ENCODE measurements at regions not wholly inside any gene's neighbourhood (a gene's known extent, or its start where the extent isn't known, plus 50 kb on each side); places are given as distances from the start of the nearest gene placed in this dataset.

DNA sequence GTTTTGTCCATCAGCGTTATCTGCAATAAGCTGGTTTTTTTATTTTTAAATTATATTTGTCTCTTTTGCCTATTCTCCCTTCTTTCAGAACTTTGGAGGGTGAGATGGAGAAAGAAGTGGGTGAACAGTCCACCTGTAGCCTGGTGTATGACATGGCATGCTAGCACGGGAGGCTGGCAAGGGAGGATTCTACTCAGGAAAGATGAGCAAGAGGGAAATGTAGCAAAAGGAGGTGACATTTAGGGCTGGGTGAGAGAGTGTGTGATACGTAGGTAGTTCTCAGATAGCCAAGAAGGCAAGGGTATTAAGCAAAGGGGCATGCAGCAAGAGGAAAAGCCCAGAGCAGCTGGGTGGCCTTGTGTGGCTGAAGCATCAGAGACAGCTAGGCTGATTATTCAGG, 612.9 kb upstream of the IGFBP3 start:
- no peaks in the 10 kb centered on the region for H3K4me1 Mint-ChIP-seq
- no peak overlapping the region for H3K4me3 Mint-ChIP-seq
- H3K9me3 Mint-ChIP-seq = peaks cover 8% of the 10 kb centered on the region
- no peak overlapping the region for H3K27ac Mint-ChIP-seq
- ATAC-seq = no peak
- no peaks in the 10 kb centered on the region for H3K36me3 Mint-ChIP-seq
- DNase-seq (ENCODE audit: low spot score in 2 of 2) = no peak

DNA sequence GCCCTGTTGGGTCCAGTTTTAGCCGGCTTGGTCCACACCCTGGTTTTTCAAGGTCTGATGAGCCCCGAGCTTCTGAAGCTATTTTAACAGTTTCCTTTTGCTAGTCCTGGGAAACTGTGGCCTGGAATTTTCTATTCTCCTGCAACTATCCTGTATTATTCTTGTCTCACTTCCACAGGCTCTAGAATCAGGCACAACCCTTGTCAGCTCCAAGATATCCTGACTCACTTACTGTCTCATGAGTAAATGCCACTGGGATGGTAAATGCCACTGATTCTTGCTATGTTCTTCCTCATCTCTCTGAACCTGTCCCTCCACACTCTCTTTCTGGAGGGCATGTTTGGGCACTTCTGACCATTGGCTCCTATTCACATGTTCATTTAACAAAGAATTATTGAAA, 611.5 kb upstream of the IGFBP3 start:
- Mint-ChIP-seq H3K4me1 (no peaks in the 10 kb centered on the region), H3K9me3 (peaks cover 8% of the 10 kb centered on the region), H3K4me3 (no peak overlapping the region), H3K27ac (no peak overlapping the region), H3K36me3 (no peaks in the 10 kb centered on the region)
- DNase-seq (ENCODE audit: low spot score in 2 of 2) (no peak), ATAC-seq (no peak)

DNA sequence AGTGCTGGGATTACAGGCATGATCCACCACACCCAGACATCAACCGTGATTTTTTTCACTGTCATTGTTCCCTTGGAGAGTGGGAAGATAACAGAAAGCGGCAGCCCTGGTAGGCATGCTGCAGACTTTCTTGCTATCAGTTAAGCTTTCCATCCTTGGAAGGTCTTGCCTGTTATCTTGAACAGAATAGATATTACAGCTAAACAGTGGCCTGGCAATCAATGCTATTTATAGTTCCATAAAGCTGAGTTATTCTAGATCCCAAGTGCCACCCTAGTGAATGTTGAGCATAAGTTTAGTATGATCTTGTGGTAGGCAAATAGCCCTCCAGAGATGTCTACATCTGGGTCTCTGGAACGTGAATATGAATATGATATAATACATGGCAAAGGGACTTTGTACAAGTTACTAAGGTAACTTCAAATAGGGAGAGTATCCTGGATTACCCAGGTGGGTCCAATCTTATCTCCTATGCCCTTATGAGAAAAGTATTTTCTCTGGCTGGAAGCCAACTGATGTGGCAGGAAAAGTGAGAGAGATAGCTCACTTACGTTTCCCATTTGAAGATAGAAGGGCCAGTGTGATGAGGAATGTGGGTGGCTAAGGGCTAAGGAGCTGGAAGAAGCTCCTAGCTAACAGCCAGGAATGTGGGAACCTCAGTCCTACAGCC, 609.1 kb upstream of the IGFBP3 start:
- Mint-ChIP-seq H3K4me1 (no peaks in the 10 kb centered on the region), H3K27ac (no peak overlapping the region), H3K4me3 (no peak overlapping the region), H3K36me3 (no peaks in the 10 kb centered on the region), H3K9me3 (peaks cover 5% of the 10 kb centered on the region)
- ATAC-seq (no peak), DNase-seq (ENCODE audit: low spot score in 2 of 2) (no peak)

DNA sequence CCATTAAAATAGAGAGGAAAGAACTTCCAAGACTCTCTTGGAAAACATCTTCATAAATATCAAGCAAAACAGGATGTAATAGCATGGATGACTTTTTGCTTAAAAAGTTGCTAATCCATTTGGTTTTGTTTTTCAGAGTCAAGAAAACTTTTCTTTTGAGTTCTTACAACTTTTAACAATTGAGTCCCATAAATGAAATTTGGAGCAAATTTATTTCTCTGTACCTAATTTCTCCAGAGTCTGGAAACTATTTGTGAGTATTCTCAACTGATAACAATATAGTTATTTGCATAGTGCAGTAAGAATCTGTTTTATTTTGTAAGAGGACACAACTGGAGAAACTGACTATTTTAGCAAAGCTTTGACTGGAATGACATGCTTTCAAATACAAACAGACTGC, 606.3 kb upstream of the IGFBP3 start:
- no peak for ATAC-seq
- Mint-ChIP-seq H3K4me3 (no peak overlapping the region), H3K36me3 (no peaks in the 10 kb centered on the region), H3K4me1 (no peaks in the 10 kb centered on the region), H3K27ac (no peak overlapping the region), H3K9me3 (peaks cover 8% of the 10 kb centered on the region)
- DNase-seq (ENCODE audit: low spot score in 2 of 2) = no peak

DNA sequence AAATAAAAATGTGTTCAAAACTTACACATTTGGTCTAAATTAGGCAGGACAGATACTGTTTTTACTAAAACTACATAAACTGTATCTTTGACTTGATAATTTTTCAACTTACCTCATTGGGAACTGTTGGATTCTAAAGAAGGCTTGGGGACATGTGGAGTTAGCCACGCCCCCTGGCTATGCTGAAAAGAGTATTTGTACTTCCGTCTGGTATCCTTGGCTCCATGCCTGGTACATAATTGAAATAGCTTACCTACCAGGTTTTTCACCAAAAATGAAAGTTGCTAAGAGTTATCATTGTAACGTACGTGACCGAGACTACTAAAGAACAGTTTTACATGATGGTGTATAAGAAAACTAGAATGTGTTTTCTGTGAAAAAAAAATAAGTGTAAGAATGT, 604.8 kb upstream of the IGFBP3 start:
- Mint-ChIP-seq H3K36me3 (no peaks in the 10 kb centered on the region), H3K27ac (no peak overlapping the region), H3K4me3 (no peak overlapping the region), H3K9me3 (peaks cover 12% of the 10 kb centered on the region), H3K4me1 (no peaks in the 10 kb centered on the region)
- DNase-seq (ENCODE audit: low spot score in 2 of 2) = no peak
- ATAC-seq = no peak

DNA sequence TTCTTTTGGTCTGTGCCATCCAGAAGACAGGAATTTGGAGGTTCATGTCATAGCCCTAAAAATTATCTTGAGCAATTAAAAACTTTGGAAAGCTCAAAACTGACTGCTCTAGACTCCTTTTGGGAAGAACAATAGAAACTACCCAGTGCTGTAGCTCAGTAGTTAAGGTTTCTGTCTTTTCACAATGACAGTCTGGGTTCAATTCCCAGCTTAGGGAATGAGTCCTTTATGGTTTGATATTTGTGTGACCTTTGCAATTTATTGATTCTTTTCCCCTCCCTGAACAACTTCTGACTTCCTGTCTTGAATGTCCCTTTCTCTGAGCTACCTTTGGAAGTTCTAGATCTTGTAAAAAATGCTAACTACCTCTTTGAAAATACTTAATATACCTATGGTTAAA, 603.3 kb upstream of the IGFBP3 start:
- Mint-ChIP-seq H3K27ac (no peak overlapping the region), H3K4me1 (no peaks in the 10 kb centered on the region), H3K36me3 (no peaks in the 10 kb centered on the region), H3K4me3 (no peak overlapping the region), H3K9me3 (peaks cover 12% of the 10 kb centered on the region)
- ATAC-seq = no peak
- DNase-seq (ENCODE audit: low spot score in 2 of 2) = no peak

DNA sequence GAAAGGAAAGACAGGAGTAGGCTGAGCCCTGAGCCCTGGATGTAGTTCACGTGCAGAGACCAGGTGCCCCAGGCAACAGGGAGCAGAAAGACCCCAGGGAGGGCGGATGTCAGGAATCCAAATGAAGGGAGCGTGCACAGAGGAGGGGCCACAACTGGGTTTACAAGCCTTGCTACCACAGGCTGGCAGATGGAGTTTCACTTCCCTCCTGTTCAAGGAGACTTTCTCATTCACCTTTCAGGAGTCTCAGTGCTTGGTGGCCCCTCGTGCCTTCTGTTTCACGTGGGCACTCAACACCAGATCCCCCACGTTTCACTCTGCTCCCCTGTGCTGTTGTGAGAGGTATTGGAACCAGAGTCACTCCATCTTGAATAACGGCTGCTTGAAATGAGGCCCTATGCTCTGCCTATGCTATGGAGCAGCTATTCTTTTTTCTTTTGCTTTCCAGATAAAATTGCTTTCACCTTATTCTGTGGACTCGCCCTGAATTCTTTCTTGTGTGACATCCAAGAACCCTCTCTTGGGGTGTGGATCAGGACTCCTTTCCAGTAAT, 601.4 kb upstream of the IGFBP3 start:
- no peak overlapping the region for H3K4me3 Mint-ChIP-seq
- peaks cover 12% of the 10 kb centered on the region for H3K9me3 Mint-ChIP-seq
- H3K4me1 Mint-ChIP-seq = no peaks in the 10 kb centered on the region

DNA sequence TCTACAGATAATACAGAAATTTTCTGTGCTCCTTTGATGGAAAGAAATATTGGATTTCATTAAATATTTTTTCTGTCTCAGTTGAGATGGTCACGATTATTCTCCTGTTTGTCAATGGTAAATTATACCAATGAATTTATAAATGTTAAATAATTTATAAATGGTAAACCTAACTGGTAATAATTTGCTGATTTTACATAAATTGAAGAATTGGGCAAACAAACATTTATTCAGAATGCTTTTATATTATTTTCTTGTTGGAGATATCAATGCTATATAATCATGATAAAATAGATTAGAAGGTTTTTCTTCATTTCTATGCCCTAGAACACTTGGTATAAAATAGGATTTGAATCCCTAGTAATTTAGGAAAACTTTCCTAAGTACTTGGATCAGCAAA, 597.6 kb upstream of the IGFBP3 start:
- H3K4me3 Mint-ChIP-seq = no peak overlapping the region
- no peak for DNase-seq (ENCODE audit: low spot score in 2 of 2)
- H3K36me3 Mint-ChIP-seq = no peaks in the 10 kb centered on the region
- peaks cover 11% of the 10 kb centered on the region for H3K9me3 Mint-ChIP-seq
- H3K27ac Mint-ChIP-seq = no peak overlapping the region
- no peak for ATAC-seq
- no peaks in the 10 kb centered on the region for H3K4me1 Mint-ChIP-seq

More for the DNA sequence above, 601.4 kb upstream of the IGFBP3 start:
- ATAC-seq (no peak), DNase-seq (ENCODE audit: low spot score in 2 of 2) (no peak)
- no peak overlapping the region for H3K27ac Mint-ChIP-seq
- H3K36me3 Mint-ChIP-seq = no peaks in the 10 kb centered on the region

DNA sequence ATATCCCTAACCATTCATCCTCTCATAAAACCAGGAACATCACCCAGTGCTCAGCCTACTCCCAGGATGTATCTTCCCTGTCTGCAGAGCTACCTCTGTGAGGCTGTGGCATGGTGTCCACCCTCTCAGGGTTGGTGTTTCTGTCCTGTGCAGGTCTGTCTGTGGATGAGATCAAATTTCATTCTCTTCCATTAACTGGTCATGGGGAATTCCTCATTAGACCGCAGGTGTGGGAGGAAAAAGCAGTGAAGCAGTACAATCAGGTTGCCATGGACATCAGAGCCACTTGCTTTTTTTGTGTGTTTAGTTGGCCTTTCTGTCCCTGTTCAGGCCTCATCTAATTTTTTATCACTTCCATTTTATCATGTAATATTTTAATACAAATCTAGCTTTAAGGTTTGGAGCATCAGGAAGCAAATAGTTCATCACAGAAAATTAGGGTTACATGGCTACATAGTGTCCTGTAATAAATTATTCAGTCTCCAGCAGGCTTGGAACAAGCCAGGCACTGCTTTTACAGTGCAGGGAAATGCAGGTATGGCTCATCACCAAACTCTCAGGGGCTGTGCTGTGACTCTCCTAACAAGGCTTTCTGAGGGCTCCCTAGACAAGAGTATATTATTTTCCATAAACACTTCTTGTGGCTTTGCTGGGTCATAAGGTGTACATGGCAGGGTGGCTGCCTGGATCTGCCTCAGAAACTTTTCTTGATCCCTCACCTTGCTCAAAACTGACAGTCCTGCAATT, 594.9 kb upstream of the IGFBP3 start:
- DNase-seq (ENCODE audit: low spot score in 2 of 2) (no peak), ATAC-seq (no peak)
- H3K9me3 Mint-ChIP-seq = peaks cover 6% of the 10 kb centered on the region
- no peaks in the 10 kb centered on the region for H3K4me1 Mint-ChIP-seq
- no peaks in the 10 kb centered on the region for H3K36me3 Mint-ChIP-seq
- no peak overlapping the region for H3K27ac Mint-ChIP-seq
- H3K4me3 Mint-ChIP-seq = no peak overlapping the region

DNA sequence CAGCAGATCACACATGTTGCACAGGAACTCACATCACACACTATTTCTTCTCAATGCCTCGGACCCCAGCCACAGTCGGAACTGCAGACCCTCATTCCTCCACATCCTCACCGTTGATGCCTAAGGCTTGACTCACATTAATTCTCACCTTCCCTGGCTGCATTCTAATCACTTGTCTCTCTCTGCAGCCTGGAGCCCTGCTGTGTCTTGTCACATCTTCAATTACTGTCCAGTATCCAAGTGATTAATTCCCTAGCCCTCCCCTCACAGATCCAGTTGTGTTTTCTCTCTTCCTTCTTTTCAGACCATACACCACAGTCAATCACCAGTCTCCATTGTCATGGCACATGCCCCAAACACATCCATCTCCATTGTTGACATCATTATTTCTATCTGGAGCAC, 592.4 kb upstream of the IGFBP3 start:
- Mint-ChIP-seq H3K4me1 (no peaks in the 10 kb centered on the region), H3K9me3 (peaks cover 6% of the 10 kb centered on the region), H3K36me3 (no peaks in the 10 kb centered on the region), H3K4me3 (no peak overlapping the region), H3K27ac (no peak overlapping the region)
- DNase-seq (ENCODE audit: low spot score in 2 of 2) (no peak), ATAC-seq (no peak)

DNA sequence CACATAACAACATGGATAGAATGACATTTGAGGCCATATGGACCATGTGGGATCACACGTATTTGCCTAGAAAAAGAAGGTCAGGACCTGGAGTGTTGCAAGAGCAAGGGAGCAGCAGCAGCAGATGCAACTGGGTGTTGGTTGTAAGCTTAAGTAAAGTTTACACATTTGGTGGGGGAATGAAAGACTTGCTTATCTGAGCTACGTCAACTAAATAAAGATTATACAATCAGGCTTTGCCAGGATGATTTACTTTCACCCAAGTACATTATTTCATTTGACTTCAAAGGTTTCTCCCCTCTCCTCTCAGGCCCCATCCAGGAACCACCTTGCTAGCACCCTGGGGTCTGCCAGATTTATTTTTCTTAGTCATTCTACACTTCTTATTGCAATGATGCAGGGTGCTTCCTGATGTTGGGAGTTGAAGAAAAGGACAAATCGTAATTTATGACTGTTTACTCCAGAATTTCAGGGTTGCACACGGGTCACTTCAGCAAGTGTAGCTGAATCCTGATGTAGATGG, 591.9 kb upstream of the IGFBP3 start:
- H3K9me3 Mint-ChIP-seq = peaks cover 6% of the 10 kb centered on the region
- H3K4me3 Mint-ChIP-seq = no peak overlapping the region
- no peaks in the 10 kb centered on the region for H3K36me3 Mint-ChIP-seq
- ATAC-seq (no peak), DNase-seq (ENCODE audit: low spot score in 2 of 2) (no peak)
- no peaks in the 10 kb centered on the region for H3K4me1 Mint-ChIP-seq
- H3K27ac Mint-ChIP-seq = no peak overlapping the region

DNA sequence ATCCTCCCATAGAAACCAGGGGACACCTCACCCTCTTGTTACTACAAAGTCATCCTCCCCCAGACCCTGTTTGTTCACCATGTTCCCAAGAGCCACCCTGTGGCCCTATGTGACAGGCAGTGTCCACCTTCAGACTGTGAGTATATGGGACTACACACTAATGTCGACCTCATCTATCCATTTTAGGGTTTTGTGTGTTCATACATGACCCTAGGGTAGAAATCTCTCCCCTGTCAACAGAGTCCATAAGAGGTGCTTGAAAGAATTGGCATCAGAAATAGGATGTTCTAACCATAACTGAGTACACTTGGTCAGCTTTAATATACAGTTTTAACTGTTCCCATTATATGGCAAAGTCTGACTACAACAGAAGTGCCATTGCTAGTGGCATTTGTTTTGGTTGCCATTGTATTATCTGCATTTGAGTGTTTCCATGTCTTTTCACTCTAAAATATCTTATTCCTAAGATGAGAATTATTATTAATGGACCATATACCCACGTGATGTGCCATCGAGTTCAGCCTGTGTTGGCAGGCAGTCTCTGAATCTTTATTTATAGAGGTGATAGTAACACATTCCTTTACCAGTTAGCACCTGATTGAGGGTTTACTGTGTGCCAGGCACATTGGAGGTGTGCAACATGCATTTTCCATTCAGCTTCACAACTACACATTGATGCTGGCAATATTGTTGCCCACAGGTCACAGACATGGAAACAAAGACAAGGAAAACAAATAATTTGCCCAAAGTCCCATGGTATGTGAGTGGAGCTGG, 590.6 kb upstream of the IGFBP3 start:
- no peak for DNase-seq (ENCODE audit: low spot score in 2 of 2)
- no peaks in the 10 kb centered on the region for H3K4me1 Mint-ChIP-seq
- H3K4me3 Mint-ChIP-seq = no peak overlapping the region
- peaks cover 9% of the 10 kb centered on the region for H3K9me3 Mint-ChIP-seq
- H3K27ac Mint-ChIP-seq = no peak overlapping the region
- H3K36me3 Mint-ChIP-seq = no peaks in the 10 kb centered on the region
- ATAC-seq = no peak

DNA sequence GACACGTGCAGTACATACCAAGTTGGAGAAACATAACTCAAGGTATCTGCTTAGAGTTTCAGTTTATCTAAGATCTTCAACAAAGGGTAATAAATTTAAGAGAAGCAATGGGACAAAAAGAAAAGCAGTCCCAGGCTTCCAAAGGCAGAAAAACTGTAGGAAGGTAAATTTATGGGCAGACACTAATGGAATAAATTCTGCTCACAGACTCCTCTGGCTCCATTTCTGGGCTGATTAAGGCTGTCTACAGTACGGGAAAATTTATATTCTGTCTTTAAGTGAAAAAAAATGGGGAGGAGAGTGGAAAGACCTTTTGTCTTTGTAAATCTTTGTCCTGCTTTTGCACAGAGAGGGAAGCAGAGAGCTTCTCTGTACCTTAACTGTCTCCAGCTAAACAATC, 587.5 kb upstream of the IGFBP3 start:
- Mint-ChIP-seq H3K9me3 (peaks cover 14% of the 10 kb centered on the region), H3K4me1 (no peaks in the 10 kb centered on the region), H3K4me3 (no peak overlapping the region), H3K36me3 (no peaks in the 10 kb centered on the region), H3K27ac (no peak overlapping the region)
- ATAC-seq = no peak
- DNase-seq (ENCODE audit: low spot score in 2 of 2) = no peak

DNA sequence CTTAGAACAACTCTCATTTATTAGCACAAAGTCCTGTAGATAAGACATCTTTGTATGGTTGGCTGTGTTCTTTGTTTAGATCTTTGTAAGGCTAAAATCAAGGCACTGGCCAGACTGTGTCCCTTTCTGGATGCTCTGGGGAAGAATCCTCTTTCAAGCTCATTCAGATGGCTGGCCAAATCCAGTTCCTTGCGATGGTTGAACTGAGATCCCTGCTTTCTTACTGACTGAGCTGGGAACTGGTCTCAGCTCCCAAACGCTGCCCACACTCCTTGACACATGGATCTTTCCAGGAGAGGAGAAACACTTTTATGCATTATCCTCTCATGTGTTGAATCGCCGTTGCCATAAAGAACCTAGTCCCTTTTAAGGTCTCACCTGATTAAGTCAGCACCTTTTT, 586.5 kb upstream of the IGFBP3 start:
- no peak for DNase-seq (ENCODE audit: low spot score in 2 of 2)
- no peaks in the 10 kb centered on the region for H3K4me1 Mint-ChIP-seq
- no peak overlapping the region for H3K27ac Mint-ChIP-seq
- no peak for ATAC-seq
- H3K4me3 Mint-ChIP-seq = no peak overlapping the region
- no peaks in the 10 kb centered on the region for H3K36me3 Mint-ChIP-seq
- H3K9me3 Mint-ChIP-seq = peaks cover 10% of the 10 kb centered on the region

DNA sequence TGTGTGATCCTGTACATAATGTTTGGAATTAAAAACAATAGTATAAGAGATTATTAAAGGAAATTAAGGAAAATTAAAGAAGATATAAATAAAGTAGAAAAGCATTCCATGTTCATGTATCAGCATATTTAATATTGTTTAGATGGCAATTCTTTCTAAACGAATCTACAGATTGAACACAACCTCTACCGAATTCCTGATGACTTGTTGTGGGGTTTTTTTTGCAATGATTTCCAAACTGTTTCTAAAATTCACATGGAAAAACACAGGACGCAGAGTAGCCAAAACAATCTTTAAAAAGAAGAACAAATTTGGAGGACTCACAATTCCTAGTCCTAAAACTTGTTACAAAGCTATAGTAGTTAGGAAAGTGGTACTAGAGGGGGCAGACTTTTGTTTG, 573.4 kb upstream of the IGFBP3 start:
- Mint-ChIP-seq H3K36me3 (no peaks in the 10 kb centered on the region), H3K4me3 (no peak overlapping the region), H3K27ac (no peak overlapping the region), H3K9me3 (peaks cover 24% of the 10 kb centered on the region), H3K4me1 (no peaks in the 10 kb centered on the region)
- no peak for ATAC-seq
- DNase-seq (ENCODE audit: low spot score in 2 of 2) = no peak
